ENCODE measurements at regions not wholly inside any gene's neighbourhood (a gene's known extent, or its start where the extent isn't known, plus 50 kb on each side); places are given as distances from the start of the nearest gene placed in this dataset.

- no peaks in the 10 kb centered on the region for H3K4me1 ChIP-seq (ENCODE audit: control insufficient read depth, insufficient read depth, low read length)
- H3K9me3 ChIP-seq (replicated peaks; ENCODE audit: control insufficient read depth, low read depth, low read length), result no peaks in the 10 kb centered on the region
- WGBS (ENCODE audit: insufficient coverage), result 100% methylated on average over 1 of the region's 3 CpGs
- no peaks in the 10 kb centered on the region for H3K27me3 ChIP-seq (ENCODE audit: control insufficient read depth, insufficient read depth, low read length)
- DNase-seq, result no peak
- H3K4me3 ChIP-seq (ENCODE audit: low read length), result no peak overlapping the region
- no peaks in the 10 kb centered on the region for H3K36me3 ChIP-seq (ENCODE audit: control insufficient read depth, insufficient read depth, low read length)
- H3K27ac ChIP-seq (ENCODE audit: low read length), result no peak overlapping the region
Measured at GRCh38 chr5:8765886-8766285, 780.0 kb downstream of the SEMA5A start.

GRCh38 chr5:8766448-8766847 is 779.4 kb downstream of the SEMA5A start:
- Histone ChIP-seq H3K36me3 (ENCODE audit: control insufficient read depth, insufficient read depth, low read length) (no peaks in the 10 kb centered on the region), H3K27ac (ENCODE audit: low read length) (no peak overlapping the region), H3K27me3 (ENCODE audit: control insufficient read depth, insufficient read depth, low read length) (no peaks in the 10 kb centered on the region), H3K4me3 (ENCODE audit: low read length) (no peak overlapping the region), H3K9me3 (replicated peaks; ENCODE audit: control insufficient read depth, low read depth, low read length) (no peaks in the 10 kb centered on the region), H3K4me1 (ENCODE audit: control insufficient read depth, insufficient read depth, low read length) (no peaks in the 10 kb centered on the region)
- WGBS (ENCODE audit: insufficient coverage), result no CpG with 5 or more reads among the region's 1 CpG
- no peak for DNase-seq

DNA sequence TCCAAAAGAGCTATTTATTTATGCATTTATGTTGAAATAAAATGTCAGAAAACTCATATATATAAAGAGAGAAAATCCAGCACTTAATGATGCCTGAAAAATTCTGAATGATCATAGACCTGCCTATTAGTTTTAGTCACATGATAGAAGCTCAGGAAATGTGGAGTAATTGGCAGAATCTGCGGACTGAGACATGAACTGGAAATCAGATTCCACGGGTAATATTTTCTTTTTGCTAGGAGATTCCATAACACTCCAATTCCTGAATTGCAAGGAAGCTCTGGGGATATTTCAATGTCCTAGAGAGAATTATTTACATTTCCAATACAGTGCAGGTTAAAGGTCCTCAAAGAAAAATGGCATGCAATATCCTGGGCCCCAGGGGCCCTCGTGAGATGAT is 778.8 kb downstream of the SEMA5A start:
- 38% methylated on average over 1 of the region's 3 CpGs for WGBS (ENCODE audit: insufficient coverage)
- H3K36me3 ChIP-seq (ENCODE audit: control insufficient read depth, insufficient read depth, low read length), result no peaks in the 10 kb centered on the region
- H3K27ac ChIP-seq (ENCODE audit: low read length), result no peak overlapping the region
- no peaks in the 10 kb centered on the region for H3K4me1 ChIP-seq (ENCODE audit: control insufficient read depth, insufficient read depth, low read length)
- no peaks in the 10 kb centered on the region for H3K9me3 ChIP-seq (replicated peaks; ENCODE audit: control insufficient read depth, low read depth, low read length)
- H3K27me3 ChIP-seq (ENCODE audit: control insufficient read depth, insufficient read depth, low read length), result no peaks in the 10 kb centered on the region
- H3K4me3 ChIP-seq (ENCODE audit: low read length), result no peak overlapping the region
- DNase-seq, result peak; percentile 65

- Histone ChIP-seq H3K27ac (ENCODE audit: low read length) (no peak overlapping the region), H3K27me3 (ENCODE audit: control insufficient read depth, insufficient read depth, low read length) (no peaks in the 10 kb centered on the region), H3K4me3 (ENCODE audit: low read length) (no peak overlapping the region), H3K4me1 (ENCODE audit: control insufficient read depth, insufficient read depth, low read length) (no peaks in the 10 kb centered on the region), H3K36me3 (ENCODE audit: control insufficient read depth, insufficient read depth, low read length) (no peaks in the 10 kb centered on the region), H3K9me3 (replicated peaks; ENCODE audit: control insufficient read depth, low read depth, low read length) (no peaks in the 10 kb centered on the region)
- WGBS (ENCODE audit: insufficient coverage), result 62% methylated on average over 2 of the region's 3 CpGs
- DNase-seq, result peak; percentile 16
Measured at GRCh38 chr5:8767746-8768145, 778.1 kb downstream of the SEMA5A start.

DNA sequence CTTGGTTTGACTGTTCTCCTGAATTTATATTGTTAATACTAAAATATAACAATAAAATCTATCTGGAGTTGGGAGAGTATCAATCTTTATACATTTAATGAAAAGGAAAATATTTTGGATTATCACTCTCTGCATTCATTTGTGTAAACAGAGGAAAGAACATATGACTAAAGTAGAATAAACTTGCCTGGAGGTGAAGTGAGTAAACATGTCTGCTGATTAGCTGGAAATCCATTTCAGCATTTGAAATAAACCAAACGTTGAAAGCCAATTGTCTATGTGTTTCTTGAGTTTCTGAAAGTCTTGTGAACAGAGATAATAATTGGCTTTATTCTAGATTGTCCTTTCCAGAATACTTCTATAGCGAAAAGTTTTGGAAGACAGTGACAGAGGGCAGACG is 776.2 kb downstream of the SEMA5A start:
- 100% methylated on average over 1 of the region's 3 CpGs for WGBS (ENCODE audit: insufficient coverage)

DNA sequence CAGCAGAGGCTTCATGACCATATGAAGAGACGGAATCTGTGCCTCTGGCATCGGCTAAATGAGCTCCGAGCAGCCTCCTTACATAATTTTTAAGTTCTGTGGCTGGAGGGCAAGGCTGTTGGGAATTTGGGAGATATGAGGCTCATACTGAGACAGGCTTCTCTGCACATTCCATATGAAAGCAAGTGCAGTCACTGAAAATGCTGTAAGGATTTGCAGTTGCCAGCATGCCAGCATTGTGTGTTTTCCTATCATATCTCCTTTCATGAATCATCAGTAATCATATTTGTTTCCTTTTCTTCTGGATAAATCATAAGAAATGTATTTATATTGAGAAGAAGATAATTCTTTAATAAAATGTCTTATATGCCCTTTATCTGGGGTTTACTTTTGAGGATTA is 775.4 kb downstream of the SEMA5A start:
- 70% methylated on average over 3 of the region's 3 CpGs for WGBS (ENCODE audit: insufficient coverage)
- DNase-seq, result no peak
- no peaks in the 10 kb centered on the region for H3K9me3 ChIP-seq (replicated peaks; ENCODE audit: control insufficient read depth, low read depth, low read length)
- H3K27ac ChIP-seq (ENCODE audit: low read length), result no peak overlapping the region
- no peaks in the 10 kb centered on the region for H3K27me3 ChIP-seq (ENCODE audit: control insufficient read depth, insufficient read depth, low read length)
- no peaks in the 10 kb centered on the region for H3K4me1 ChIP-seq (ENCODE audit: control insufficient read depth, insufficient read depth, low read length)
- no peaks in the 10 kb centered on the region for H3K36me3 ChIP-seq (ENCODE audit: control insufficient read depth, insufficient read depth, low read length)
- no peak overlapping the region for H3K4me3 ChIP-seq (ENCODE audit: low read length)

More for the DNA sequence above, 776.2 kb downstream of the SEMA5A start:
- no peak for DNase-seq
- Histone ChIP-seq H3K9me3 (replicated peaks; ENCODE audit: control insufficient read depth, low read depth, low read length) (no peaks in the 10 kb centered on the region), H3K36me3 (ENCODE audit: control insufficient read depth, insufficient read depth, low read length) (no peaks in the 10 kb centered on the region), H3K4me1 (ENCODE audit: control insufficient read depth, insufficient read depth, low read length) (no peaks in the 10 kb centered on the region), H3K27ac (ENCODE audit: low read length) (no peak overlapping the region), H3K4me3 (ENCODE audit: low read length) (no peak overlapping the region), H3K27me3 (ENCODE audit: control insufficient read depth, insufficient read depth, low read length) (no peaks in the 10 kb centered on the region)

- H3K4me3 ChIP-seq (ENCODE audit: low read length), result no peak overlapping the region
- H3K4me1 ChIP-seq (ENCODE audit: control insufficient read depth, insufficient read depth, low read length), result no peaks in the 10 kb centered on the region
- no peak for DNase-seq
- no peaks in the 10 kb centered on the region for H3K27me3 ChIP-seq (ENCODE audit: control insufficient read depth, insufficient read depth, low read length)
- H3K27ac ChIP-seq (ENCODE audit: low read length), result no peak overlapping the region
- no peaks in the 10 kb centered on the region for H3K36me3 ChIP-seq (ENCODE audit: control insufficient read depth, insufficient read depth, low read length)
- 89% methylated on average over 3 of the region's 5 CpGs for WGBS (ENCODE audit: insufficient coverage)
- no peaks in the 10 kb centered on the region for H3K9me3 ChIP-seq (replicated peaks; ENCODE audit: control insufficient read depth, low read depth, low read length)
Measured at GRCh38 chr5:8773046-8773615, 772.7 kb downstream of the SEMA5A start.

GRCh38 chr5:8784692-8785091 is 761.2 kb downstream of the SEMA5A start:
- no peak for DNase-seq
- no peaks in the 10 kb centered on the region for H3K4me1 ChIP-seq (ENCODE audit: control insufficient read depth, insufficient read depth, low read length)
- H3K27ac ChIP-seq (ENCODE audit: low read length), result no peak overlapping the region
- no peaks in the 10 kb centered on the region for H3K36me3 ChIP-seq (ENCODE audit: control insufficient read depth, insufficient read depth, low read length)
- WGBS (ENCODE audit: insufficient coverage), result 85% methylated on average over 2 of the region's 2 CpGs
- H3K27me3 ChIP-seq (ENCODE audit: control insufficient read depth, insufficient read depth, low read length), result no peaks in the 10 kb centered on the region
- H3K4me3 ChIP-seq (ENCODE audit: low read length), result no peak overlapping the region
- H3K9me3 ChIP-seq (replicated peaks; ENCODE audit: control insufficient read depth, low read depth, low read length), result no peaks in the 10 kb centered on the region

DNA sequence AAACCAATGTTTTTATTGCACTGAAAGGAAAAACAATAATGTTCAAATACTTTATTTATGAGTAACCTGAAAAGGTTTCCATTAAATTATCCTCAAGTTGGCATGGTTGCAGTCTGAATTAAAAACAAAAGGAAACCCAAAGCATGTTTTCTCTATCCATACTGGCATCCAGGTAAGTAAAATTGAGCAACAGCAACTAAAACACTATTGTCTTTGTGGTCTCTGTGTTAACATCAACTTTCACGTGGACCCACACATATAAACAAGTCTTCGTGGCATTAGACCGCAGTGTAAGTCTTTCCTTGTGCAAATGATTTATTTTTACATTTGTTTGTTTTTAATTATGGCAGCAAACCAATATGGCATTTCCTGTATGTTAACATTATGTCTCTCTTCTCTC is 757.6 kb downstream of the SEMA5A start:
- WGBS (ENCODE audit: insufficient coverage), result no CpG with 5 or more reads among the region's 3 CpGs
- H3K27me3 ChIP-seq (ENCODE audit: control insufficient read depth, insufficient read depth, low read length), result no peaks in the 10 kb centered on the region
- DNase-seq, result no peak

DNA sequence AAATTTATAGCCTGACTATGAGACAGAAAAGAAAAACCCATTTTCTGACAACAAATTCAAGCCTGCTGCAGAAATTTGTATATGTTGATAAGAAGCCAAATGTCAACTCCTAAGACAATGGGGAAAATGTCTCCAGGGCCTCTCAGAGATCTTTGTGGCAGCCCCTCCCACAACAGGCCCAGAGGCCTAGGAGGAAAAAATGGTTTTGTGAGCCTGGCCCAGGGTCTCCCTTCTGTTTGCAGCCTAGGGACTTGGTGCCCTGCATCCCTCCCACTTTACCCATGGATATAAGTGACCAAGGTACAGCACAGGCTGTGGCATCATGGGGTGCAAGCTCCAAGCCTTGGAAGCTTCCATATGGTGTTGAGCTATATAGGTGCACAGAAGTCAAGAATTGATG is 740.2 kb downstream of the SEMA5A start:
- Histone ChIP-seq H3K9me3 (replicated peaks; ENCODE audit: control insufficient read depth, low read depth, low read length) (peaks cover 5% of the 10 kb centered on the region), H3K4me1 (ENCODE audit: control insufficient read depth, insufficient read depth, low read length) (no peaks in the 10 kb centered on the region), H3K27me3 (ENCODE audit: control insufficient read depth, insufficient read depth, low read length) (no peaks in the 10 kb centered on the region), H3K36me3 (ENCODE audit: control insufficient read depth, insufficient read depth, low read length) (no peaks in the 10 kb centered on the region), H3K4me3 (ENCODE audit: low read length) (no peak overlapping the region), H3K27ac (ENCODE audit: low read length) (no peak overlapping the region)
- DNase-seq, result no peak

More for the DNA sequence above, 757.6 kb downstream of the SEMA5A start:
- no peak overlapping the region for H3K4me3 ChIP-seq (ENCODE audit: low read length)
- no peaks in the 10 kb centered on the region for H3K4me1 ChIP-seq (ENCODE audit: control insufficient read depth, insufficient read depth, low read length)
- no peaks in the 10 kb centered on the region for H3K36me3 ChIP-seq (ENCODE audit: control insufficient read depth, insufficient read depth, low read length)
- H3K9me3 ChIP-seq (replicated peaks; ENCODE audit: control insufficient read depth, low read depth, low read length), result no peaks in the 10 kb centered on the region
- no peak overlapping the region for H3K27ac ChIP-seq (ENCODE audit: low read length)

DNA sequence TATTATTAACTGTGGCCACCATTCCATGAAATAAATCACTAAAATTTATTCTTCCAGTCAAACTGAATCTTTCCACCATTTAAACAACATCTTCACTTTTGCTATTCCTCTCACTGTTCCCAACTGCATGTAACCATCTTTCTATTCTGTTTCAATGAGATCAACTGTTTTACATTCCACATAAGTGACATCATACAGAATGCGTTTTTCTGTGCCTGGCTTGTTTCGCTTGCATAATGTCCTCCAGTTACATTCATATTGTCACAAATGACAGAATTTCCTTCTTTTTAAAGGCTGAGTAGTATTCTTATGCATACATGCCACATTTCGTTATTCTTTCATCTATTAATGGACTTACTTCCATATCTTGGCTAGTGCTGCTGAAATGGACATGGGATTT is 738.2 kb downstream of the SEMA5A start:
- H3K4me3 ChIP-seq (ENCODE audit: low read length), result no peak overlapping the region
- no peaks in the 10 kb centered on the region for H3K27me3 ChIP-seq (ENCODE audit: control insufficient read depth, insufficient read depth, low read length)
- H3K27ac ChIP-seq (ENCODE audit: low read length), result no peak overlapping the region
- H3K4me1 ChIP-seq (ENCODE audit: control insufficient read depth, insufficient read depth, low read length), result no peaks in the 10 kb centered on the region
- H3K36me3 ChIP-seq (ENCODE audit: control insufficient read depth, insufficient read depth, low read length), result no peaks in the 10 kb centered on the region
- WGBS (ENCODE audit: insufficient coverage), result no CpG with 5 or more reads among the region's 3 CpGs
- DNase-seq, result no peak
- peaks cover 5% of the 10 kb centered on the region for H3K9me3 ChIP-seq (replicated peaks; ENCODE audit: control insufficient read depth, low read depth, low read length)

Data from muscle of leg (tissue), 3 donors.